ENCODE measurements at regions not wholly inside any gene's neighbourhood (a gene's known extent, or its start where the extent isn't known, plus 50 kb on each side); places are given as distances from the start of the nearest gene placed in this dataset.

DNA sequence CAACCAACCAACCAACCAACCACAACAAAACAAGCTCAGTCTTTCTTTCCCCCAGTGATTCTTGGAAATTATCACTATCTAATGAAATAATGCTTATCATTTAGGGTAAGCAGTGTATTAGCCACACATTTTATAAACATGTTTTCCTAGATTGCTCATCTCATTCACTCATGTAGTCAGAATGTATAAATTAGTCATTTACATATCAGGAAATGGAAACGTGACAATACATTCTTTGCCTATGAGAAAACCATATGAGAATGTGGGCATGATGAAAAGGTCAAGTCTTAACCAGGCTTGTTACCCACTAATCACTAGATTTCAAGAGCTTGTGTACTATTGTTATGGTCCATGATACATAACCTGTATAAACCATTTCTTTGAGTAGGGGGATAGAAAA is 1583.4 kb upstream of the PIK3C3 start:
- TF ChIP-seq, protein P1, sequence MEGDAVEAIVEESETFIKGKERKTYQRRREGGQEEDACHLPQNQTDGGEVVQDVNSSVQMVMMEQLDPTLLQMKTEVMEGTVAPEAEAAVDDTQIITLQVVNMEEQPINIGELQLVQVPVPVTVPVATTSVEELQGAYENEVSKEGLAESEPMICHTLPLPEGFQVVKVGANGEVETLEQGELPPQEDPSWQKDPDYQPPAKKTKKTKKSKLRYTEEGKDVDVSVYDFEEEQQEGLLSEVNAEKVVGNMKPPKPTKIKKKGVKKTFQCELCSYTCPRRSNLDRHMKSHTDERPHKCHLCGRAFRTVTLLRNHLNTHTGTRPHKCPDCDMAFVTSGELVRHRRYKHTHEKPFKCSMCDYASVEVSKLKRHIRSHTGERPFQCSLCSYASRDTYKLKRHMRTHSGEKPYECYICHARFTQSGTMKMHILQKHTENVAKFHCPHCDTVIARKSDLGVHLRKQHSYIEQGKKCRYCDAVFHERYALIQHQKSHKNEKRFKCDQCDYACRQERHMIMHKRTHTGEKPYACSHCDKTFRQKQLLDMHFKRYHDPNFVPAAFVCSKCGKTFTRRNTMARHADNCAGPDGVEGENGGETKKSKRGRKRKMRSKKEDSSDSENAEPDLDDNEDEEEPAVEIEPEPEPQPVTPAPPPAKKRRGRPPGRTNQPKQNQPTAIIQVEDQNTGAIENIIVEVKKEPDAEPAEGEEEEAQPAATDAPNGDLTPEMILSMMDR (IDR thresholded peaks at IDR 0.05) = no peak
- no peak for TF ChIP-seq POLR2A (IDR thresholded peaks at IDR 0.05)
